ENCODE measurements at regions not wholly inside any gene's neighbourhood (a gene's known extent, or its start where the extent isn't known, plus 50 kb on each side); places are given as distances from the start of the nearest gene placed in this dataset.

DNA sequence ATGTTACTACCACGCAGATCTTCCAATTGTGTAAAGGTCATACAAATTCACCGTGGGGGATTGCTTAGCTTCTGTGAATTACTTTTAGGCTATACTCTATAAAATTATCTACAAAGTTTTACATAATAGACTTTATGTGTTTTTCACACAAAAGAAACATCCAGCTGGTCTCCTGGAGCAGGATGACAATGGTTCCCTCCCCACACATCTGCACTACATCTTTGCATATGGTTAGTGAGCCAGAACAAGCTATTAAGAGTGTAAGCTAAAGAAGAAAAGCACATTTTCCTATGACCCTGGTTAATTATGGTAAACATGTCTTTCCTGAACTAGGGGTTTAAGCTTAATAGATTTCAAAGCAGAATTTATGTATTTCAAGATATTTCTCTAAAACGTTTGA, 295.1 kb downstream of the ASXL3 start:
- TF ChIP-seq, protein P1, sequence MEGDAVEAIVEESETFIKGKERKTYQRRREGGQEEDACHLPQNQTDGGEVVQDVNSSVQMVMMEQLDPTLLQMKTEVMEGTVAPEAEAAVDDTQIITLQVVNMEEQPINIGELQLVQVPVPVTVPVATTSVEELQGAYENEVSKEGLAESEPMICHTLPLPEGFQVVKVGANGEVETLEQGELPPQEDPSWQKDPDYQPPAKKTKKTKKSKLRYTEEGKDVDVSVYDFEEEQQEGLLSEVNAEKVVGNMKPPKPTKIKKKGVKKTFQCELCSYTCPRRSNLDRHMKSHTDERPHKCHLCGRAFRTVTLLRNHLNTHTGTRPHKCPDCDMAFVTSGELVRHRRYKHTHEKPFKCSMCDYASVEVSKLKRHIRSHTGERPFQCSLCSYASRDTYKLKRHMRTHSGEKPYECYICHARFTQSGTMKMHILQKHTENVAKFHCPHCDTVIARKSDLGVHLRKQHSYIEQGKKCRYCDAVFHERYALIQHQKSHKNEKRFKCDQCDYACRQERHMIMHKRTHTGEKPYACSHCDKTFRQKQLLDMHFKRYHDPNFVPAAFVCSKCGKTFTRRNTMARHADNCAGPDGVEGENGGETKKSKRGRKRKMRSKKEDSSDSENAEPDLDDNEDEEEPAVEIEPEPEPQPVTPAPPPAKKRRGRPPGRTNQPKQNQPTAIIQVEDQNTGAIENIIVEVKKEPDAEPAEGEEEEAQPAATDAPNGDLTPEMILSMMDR (conservative IDR thresholded peaks at IDR 0.05) = no peak
- TF ChIP-seq ZFX (IDR thresholded peaks at IDR 0.05) = no peak
